ENCODE measurements at regions not wholly inside any gene's neighbourhood (a gene's known extent, or its start where the extent isn't known, plus 50 kb on each side); places are given as distances from the start of the nearest gene placed in this dataset.
"Not testable (repeated sequence)": the region's sequence is repeated elsewhere in the genome, so short reads cannot be mapped to it uniquely, and the experiment has no call there.

GRCh38 chr5:44756097-44756496, 52.6 kb upstream of the MRPS30 start:
- H3K27ac ChIP-seq, H3K4me3 ChIP-seq: not testable (repeated sequence)

GRCh38 chr5:44747396-44747795, 61.4 kb upstream of the MRPS30 start:
- no peak overlapping the region for H3K4me3 ChIP-seq
- H3K27ac ChIP-seq = no peak overlapping the region

DNA sequence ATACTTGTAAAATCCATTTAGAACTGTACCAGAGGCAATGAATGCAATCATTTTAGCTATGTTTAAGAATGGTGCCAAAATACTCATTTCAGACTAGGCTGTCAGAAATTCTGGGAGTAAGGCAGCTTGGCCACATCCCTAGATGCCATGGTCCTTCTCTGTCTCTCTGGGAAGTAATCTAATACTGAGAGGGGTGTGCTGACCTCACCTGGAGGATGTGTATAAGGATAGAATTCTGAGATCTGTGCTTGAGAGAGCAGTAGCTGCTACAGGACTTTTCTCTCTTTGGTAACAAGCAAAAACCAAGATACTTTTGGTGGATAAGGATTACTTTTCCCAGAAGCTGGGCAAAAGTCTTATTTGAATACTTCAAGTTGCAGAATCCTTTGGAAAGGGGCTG, 68.1 kb upstream of the MRPS30 start:
- no peak overlapping the region for H3K4me3 ChIP-seq
- H3K27ac ChIP-seq = no peak overlapping the region

DNA sequence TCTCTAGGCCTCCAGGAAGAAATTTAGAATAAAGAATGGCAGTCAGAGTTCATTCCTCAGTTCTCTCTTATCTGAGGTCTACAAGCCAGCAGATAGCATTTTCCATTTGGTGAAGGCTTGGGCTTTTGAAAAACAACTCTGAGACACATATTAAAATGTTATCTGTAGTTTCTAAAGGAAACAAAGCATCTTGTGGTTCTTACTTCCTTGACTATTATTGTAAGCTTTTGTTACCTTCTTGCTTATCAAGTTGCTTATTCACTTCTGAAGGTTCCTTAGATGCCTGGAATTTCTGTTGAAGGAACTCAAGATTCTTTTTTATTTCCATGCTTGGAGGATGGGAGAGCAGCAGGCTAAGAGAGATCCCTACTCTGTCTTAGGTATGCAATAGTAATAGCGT, 79.2 kb upstream of the MRPS30 start:
- H3K4me3 ChIP-seq = no peak overlapping the region
- H3K27ac ChIP-seq = no peak overlapping the region

GRCh38 chr5:44727100-44727499, 81.6 kb upstream of the MRPS30 start:
- H3K4me3 ChIP-seq = no peak overlapping the region
- H3K27ac ChIP-seq = no peak overlapping the region

GRCh38 chr5:44719856-44720255, 88.9 kb upstream of the MRPS30 start:
- no peak overlapping the region for H3K4me3 ChIP-seq
- H3K27ac ChIP-seq = no peak overlapping the region

DNA sequence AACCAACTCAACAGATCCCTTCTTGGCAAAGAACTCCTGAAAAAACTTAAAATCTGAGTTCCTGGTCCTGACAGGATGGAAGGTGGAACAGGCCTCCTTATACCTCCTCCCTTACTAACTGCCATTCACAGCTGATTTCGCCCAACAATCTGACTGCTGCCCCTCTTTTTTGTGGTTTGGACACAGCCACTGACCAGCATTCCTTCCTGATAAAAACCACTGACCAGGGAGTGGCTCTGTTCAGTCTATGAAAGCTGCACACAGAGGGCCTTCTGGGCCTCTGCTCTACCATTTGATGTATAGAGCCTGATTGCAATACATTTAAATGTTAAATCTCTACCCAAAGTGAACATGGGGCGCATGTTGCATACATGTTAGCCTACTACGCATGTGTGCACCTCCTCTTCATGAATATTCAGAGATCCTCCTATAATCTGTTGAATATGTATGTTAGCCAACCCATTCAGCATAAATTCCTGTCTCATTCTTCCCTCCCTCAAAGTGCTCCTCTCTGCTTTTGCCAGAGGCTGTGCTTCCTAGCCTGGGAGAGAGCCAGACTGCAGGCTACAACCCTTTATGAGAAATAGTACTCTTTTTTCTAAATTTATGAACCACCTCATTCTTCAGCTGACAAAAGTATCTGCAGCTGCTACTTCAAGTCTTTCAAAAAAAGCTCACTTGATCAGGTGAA, 93.7 kb upstream of the MRPS30 start:
- Histone ChIP-seq H3K27ac (no peak overlapping the region), H3K4me3 (no peak overlapping the region)

DNA sequence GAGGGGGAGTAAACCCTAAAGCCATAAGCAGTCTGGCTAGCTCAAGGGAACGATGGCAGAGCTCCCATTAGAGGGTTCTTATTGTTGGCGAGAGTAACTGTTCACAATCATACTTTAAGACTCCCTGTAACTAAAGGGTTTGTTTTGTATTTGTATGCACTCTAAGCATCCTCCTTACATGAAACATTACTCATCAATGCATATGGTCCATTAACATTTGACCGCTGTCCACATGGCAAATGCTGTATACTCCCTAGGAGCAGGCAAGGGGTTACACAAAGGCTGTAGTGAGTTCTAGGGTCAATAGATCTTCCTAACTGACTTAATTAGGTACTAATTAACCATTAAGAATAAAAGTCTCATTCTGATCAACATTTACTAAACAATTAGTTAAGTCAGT, 95.3 kb upstream of the MRPS30 start:
- Histone ChIP-seq H3K4me3 (no peak overlapping the region), H3K27ac (no peak overlapping the region)

- no peak overlapping the region for H3K27ac ChIP-seq
Measured at GRCh38 chr5:44711901-44712300, 96.8 kb upstream of the MRPS30 start.

DNA sequence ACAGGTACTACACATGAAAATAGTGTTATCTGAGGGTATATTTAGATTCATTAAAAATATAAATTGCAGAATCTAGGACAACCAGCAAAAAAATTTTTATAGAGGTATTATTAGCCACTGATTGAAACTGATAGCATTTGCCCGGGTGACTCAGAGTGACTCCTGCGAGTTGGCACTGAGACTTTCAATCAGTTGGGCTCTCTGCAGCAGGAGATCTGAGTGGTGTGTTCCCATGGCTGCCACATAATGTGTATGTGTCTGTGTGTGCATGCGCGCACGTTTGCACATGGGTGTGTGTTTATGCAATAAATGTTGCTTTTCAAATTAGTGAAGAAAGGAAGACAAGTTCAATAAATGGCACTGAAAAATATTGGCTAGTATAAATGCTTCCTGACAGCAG, 100.1 kb upstream of the MRPS30 start:
- Histone ChIP-seq H3K4me3 (no peak overlapping the region), H3K27ac (no peak overlapping the region)

More at GRCh38 chr5:44711901-44712300, 96.8 kb upstream of the MRPS30 start:
- no peak overlapping the region for H3K4me3 ChIP-seq

- H3K27ac ChIP-seq = no peak overlapping the region
- H3K4me3 ChIP-seq = no peak overlapping the region
Measured at GRCh38 chr5:44707721-44708120, 101.0 kb upstream of the MRPS30 start.

DNA sequence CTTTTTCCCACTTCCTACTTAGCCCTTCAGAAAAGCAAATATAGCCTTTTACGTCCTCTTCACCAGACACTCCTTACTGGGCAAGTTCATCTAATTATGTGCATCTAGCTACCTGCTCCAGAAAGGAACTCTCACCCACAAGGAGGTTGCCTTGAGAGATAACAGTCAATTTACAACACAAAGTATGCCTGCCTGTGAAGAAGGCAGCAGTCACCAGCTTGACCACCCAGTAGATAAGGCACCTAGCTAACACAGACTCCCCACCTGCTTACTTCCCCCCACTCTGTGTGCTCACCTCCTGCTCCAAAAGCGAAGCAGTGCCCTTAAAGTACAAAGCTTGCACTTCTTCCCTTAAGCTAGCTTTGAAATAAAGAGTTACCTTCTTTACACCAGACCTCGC, 111.7 kb upstream of the MRPS30 start:
- no peak overlapping the region for H3K27ac ChIP-seq
- H3K4me3 ChIP-seq = no peak overlapping the region

DNA sequence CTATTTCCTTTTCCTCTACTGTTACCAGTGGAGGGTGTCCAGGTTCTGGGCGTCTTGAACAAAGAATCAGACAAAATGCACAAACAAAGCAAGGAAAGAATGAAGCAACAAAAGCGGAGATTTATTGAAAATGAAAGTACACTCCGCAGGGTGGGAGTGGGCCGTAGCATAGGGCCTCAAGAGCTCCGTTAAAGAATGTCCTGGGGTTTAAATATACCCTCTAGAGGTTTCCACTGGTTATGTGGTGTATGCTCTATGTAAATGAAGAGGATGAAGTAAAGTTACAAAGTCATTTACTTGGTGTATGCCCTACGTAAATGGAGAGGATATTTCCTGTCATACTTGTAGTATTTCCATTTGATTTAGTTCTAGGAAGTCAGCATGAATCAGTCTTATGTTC, 113.5 kb upstream of the MRPS30 start:
- H3K4me3 ChIP-seq = no peak overlapping the region
- no peak overlapping the region for H3K27ac ChIP-seq

GRCh38 chr5:44691802-44692201, 116.9 kb upstream of the MRPS30 start:
- no peak overlapping the region for H3K27ac ChIP-seq
- H3K4me3 ChIP-seq = no peak overlapping the region

DNA sequence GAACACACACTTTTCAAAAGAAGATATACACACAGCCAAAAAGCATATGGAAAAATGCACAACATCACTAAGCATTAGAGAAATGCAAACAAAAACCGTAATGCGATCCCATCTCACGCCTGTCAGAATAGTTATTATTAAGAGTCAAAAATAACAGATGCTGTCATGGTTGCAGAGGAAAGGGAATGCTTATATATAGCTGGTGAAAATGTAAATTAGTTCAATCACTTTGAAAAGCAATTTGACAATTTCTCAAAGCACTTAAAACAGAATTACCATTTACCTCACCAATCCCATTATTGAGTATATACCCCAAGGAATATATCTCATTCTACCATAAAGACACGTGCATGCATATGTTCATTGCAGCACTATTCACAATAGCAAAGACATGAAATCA, 126.8 kb upstream of the MRPS30 start:
- H3K4me3 ChIP-seq = no peak overlapping the region
- H3K27ac ChIP-seq = no peak overlapping the region

DNA sequence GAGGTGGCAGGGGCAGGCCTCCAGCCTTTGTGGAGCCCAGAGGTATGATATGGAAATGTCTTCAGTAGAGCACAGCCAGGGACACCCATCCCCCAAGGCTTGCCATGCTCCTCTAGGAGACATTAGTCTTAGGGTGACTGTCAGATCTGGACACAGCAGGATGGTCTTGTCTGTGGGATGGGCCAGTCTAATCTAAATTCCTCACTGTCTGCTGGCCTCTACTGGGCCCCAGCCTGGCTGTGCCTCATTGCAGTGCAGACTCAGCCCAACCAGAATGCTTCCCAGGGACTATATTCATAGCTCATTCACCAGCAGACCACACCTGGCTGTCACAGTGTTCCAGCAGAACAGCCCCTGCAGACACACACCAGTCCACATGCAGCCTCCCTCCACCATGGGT, 129.5 kb upstream of the MRPS30 start:
- Histone ChIP-seq H3K27ac (no peak overlapping the region), H3K4me3 (no peak overlapping the region)

GRCh38 chr5:44675296-44675695, 133.5 kb upstream of the MRPS30 start:
- Histone ChIP-seq H3K4me3 (no peak overlapping the region), H3K27ac (no peak overlapping the region)

- H3K4me3 ChIP-seq = no peak overlapping the region
- H3K27ac ChIP-seq = no peak overlapping the region
Measured at GRCh38 chr5:44674461-44674860, 134.3 kb upstream of the MRPS30 start.

DNA sequence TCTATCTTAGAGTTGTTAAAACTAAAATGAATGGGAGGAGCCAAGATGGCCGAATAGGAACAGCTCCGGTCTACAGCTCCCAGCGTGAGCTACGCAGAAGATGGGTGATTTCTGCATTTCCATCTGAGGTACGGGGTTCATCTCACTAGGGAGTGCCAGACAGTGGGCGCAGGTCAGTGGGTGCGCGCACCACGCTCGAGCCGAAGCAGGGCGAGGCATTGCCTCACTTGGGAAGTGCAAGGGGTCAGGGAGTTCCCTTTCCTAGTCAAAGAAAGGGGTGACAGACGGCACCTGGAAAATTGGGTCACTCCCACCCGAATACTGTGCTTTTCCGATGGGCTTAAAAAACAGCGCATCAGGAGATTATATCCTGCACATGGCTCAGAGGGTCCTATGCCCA, 140.3 kb upstream of the MRPS30 start:
- not testable (repeated sequence) for H3K4me3 ChIP-seq, H3K27ac ChIP-seq

DNA sequence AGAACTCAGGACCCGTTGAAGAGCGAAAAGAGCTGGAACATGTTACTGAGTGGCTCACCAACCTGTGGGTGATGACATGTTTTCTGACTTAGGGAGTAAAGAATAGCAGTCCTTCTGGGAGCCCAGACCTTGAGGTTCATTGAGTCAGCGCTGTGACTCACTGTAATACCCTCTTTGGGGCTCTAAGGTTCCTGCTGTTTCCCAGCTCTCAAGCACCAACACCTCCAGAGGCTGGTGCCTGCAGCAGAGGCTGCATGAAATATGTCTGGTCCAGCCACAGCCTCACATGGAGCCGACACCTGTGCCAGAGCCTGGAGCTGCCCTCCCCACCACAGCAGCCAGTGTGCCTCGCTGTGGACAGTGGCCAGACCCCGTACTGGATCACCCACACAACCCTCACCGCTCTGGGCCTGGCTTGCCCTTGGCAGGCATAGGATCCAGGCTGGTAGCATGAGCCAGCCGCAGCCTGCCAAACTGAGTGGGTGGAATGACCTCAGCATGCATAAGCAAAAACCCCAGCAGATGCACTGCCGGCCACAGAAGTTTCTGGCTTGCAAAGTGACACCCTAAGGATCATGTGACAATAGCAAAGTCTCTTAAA, 143.5 kb upstream of the MRPS30 start:
- Histone ChIP-seq H3K27ac (no peak overlapping the region), H3K4me3 (no peak overlapping the region)

DNA sequence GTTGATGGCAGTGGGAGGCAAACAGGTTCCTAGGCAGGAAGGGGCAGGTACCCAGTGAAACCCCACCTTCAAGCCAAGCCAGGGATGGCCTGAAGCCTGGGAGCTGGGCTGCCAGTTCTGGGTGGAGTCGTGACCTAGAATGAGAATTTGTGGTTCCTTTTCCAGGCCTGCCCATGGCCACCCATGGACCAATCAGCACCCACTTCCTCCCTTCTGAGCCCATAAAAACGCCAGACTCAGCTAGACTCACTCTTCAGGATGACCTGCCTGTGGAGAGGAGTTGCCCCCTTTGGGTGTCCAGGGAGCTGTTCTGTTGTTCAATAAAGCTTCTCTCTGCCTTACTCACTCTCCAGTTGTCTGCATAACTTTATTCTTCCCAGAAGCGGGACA, 144.0 kb upstream of the MRPS30 start:
- no peak overlapping the region for H3K27ac ChIP-seq
- H3K4me3 ChIP-seq = no peak overlapping the region
